Calu3 (cell line): ENCODE measurements at regions not wholly inside any gene's neighbourhood (a gene's known extent, or its start where the extent isn't known, plus 50 kb on each side); places are given as distances from the start of the nearest gene placed in this dataset.

Experiments
- BruUV-seq: library from RNA; stranded (reverse); fragments of 400-500 nt; replicated peaks from 2 replicates; lab custom pipeline; 2021; lab: Mats Ljungman, UMichigan
- CTCF ChIA-PET: fragments of 300-600 bp; sonication (Branson Sonifier 250); formaldehyde crosslinking; loops from one replicate; lab custom pipeline; 2022; ENCODE audit warnings: antibody characterized with exemption; lab: Charles Lee
- DNase-seq: peaks from one replicate; pipeline ENCODE4 v3.0.0; 2022
- H3K27ac Mint-ChIP-seq: one replicate; pipeline ENCODE4 v1.8.0; 2022; ENCODE audit warnings: mixed read lengths; ENCODE audit not compliant: unreplicated experiment
- H3K27me3 Mint-ChIP-seq: one replicate; pipeline ENCODE4 v1.8.0; 2022; ENCODE audit warnings: mixed read lengths; ENCODE audit not compliant: unreplicated experiment
- H3K36me3 Mint-ChIP-seq: one replicate; pipeline ENCODE4 v1.8.0; 2022; ENCODE audit warnings: mild to moderate bottlenecking, moderate library complexity, mixed read lengths; ENCODE audit not compliant: insufficient read depth, unreplicated experiment
- H3K4me1 Mint-ChIP-seq: one replicate; pipeline ENCODE4 v1.8.0; 2022; ENCODE audit warnings: mild to moderate bottlenecking, low read depth, mixed read lengths; ENCODE audit not compliant: unreplicated experiment
- H3K4me3 Mint-ChIP-seq: one replicate; pipeline ENCODE4 v1.8.0; 2022; ENCODE audit warnings: mild to moderate bottlenecking, low read depth, moderate library complexity, mixed read lengths; ENCODE audit not compliant: unreplicated experiment
- H3K9me3 Mint-ChIP-seq: one replicate; pipeline ENCODE4 v1.8.0; 2022; ENCODE audit warnings: low read depth, mixed read lengths; ENCODE audit not compliant: unreplicated experiment
- intact Hi-C: fragments of 100-400 bp; cut with micrococcal nuclease; formaldehyde crosslinking; loops from one replicate; pipeline ENCODE4 v1.10.0; 2022; ENCODE audit not compliant: unreplicated experiment
- TF ChIP-seq, protein P1 (sequence below): fragments of 200-600 bp; IDR thresholded peaks from one replicate; pipeline ENCODE4 v1.8.0; 2022; ENCODE audit warnings: antibody characterized with exemption; ENCODE audit not compliant: unreplicated experiment

DNA sequence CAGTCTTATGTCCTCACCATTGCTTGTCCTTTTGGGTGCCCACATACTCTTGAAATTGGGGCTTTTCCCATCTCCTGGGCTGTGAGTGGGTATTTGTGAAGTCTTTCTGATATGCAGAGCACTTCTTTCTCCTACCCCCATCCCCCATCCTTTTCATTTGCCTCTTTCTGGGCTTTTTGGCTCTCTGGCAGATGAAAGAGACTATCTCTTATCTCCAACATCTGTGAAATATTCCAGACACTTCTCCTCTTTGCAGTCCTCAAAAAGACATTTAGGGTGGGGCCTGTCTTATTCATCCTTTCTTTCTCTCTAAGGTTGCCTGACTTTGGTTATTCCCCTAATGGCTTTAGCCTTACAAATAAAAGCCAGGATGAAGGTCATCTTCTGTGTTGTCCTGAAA is 462.2 kb upstream of the MKI67 start:
- H3K9me3 Mint-ChIP-seq, result peaks cover 3% of the 10 kb centered on the region
- no peaks in the 10 kb centered on the region for H3K36me3 Mint-ChIP-seq
- BruUV-seq, result no TSS peak
- CTCF ChIA-PET, result no interaction called here
- TF ChIP-seq, protein P1, sequence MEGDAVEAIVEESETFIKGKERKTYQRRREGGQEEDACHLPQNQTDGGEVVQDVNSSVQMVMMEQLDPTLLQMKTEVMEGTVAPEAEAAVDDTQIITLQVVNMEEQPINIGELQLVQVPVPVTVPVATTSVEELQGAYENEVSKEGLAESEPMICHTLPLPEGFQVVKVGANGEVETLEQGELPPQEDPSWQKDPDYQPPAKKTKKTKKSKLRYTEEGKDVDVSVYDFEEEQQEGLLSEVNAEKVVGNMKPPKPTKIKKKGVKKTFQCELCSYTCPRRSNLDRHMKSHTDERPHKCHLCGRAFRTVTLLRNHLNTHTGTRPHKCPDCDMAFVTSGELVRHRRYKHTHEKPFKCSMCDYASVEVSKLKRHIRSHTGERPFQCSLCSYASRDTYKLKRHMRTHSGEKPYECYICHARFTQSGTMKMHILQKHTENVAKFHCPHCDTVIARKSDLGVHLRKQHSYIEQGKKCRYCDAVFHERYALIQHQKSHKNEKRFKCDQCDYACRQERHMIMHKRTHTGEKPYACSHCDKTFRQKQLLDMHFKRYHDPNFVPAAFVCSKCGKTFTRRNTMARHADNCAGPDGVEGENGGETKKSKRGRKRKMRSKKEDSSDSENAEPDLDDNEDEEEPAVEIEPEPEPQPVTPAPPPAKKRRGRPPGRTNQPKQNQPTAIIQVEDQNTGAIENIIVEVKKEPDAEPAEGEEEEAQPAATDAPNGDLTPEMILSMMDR, result no peak
- no peaks in the 10 kb centered on the region for H3K4me1 Mint-ChIP-seq
- no peaks in the 10 kb centered on the region for H3K27me3 Mint-ChIP-seq
- no peak overlapping the region for H3K27ac Mint-ChIP-seq
- intact Hi-C loops, result no loop called here
- H3K4me3 Mint-ChIP-seq, result no peak overlapping the region
- DNase-seq, result no peak

DNA sequence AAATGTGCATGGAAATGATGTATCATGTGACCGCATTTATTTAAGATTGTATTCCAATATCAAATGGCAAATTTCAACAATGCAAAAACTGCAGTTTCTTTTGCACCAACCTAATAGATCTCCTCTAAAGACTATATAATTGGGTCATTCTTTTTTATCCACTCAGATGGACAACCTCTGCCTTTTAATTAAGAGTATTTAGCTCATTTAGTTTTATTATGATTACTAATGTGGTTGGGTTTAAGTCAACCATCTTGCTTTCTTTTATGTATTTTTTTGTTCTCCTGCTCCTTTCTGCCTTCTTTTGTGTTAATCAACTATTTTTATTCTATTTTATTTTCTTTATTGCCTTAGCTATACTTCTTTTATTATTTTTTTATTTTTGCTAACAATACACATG is 468.5 kb upstream of the MKI67 start:
- DNase-seq, result no peak
- no TSS peak for BruUV-seq
- intact Hi-C loops, result no loop called here
- no peaks in the 10 kb centered on the region for H3K9me3 Mint-ChIP-seq
- no peak overlapping the region for H3K4me3 Mint-ChIP-seq
- no peaks in the 10 kb centered on the region for H3K27me3 Mint-ChIP-seq
- TF ChIP-seq, protein P1, result no peak
- no peaks in the 10 kb centered on the region for H3K4me1 Mint-ChIP-seq
- H3K36me3 Mint-ChIP-seq, result no peaks in the 10 kb centered on the region
- CTCF ChIA-PET, result no interaction called here
- H3K27ac Mint-ChIP-seq, result no peak overlapping the region

DNA sequence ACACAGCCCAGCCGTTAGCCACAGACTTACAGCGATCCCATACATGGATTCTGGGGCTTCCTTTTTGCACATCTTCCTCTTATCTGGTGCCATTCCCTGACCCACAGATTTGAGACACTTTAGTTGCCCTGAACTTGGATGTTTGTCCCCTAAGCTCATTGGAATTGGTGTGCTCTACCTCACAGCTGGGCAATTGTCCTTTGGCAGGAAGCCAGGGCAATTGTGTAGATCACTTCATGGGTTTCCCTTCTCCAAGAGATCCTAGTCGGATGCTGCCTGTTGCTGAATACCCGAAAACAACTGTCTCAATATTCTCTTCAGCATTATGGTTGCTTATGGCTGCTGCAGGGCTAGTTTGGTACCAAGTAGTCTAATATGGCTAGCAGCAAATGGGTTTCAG is 470.7 kb upstream of the MKI67 start:
- H3K9me3 Mint-ChIP-seq, result no peaks in the 10 kb centered on the region
- H3K36me3 Mint-ChIP-seq, result no peaks in the 10 kb centered on the region

DNA sequence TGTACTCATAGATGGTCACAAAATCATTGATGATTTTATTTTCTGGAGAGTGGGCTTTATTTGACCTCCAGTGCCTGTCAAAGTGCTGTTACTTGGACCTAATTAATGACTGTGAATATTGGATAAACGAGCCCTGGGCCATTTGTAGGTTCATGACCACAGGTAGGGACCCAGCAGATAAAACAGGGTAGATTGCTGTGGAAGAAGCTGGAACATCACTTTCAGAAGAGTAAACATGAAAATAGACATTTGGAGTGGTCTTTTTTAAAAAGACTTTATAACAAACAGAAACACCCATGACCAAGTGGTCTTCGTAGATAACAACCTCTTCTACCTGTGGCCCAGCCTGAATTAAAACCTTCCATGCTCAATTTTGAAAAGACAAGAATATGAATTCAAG is 472.8 kb upstream of the MKI67 start:
- H3K27ac Mint-ChIP-seq, result no peak overlapping the region

More for the DNA sequence above, 470.7 kb upstream of the MKI67 start:
- no TSS peak for BruUV-seq
- intact Hi-C loops, result no loop called here
- no peak for DNase-seq
- Mint-ChIP-seq H3K4me1 (no peaks in the 10 kb centered on the region), H3K27ac (no peak overlapping the region), H3K27me3 (no peaks in the 10 kb centered on the region), H3K4me3 (no peak overlapping the region)
- CTCF ChIA-PET, result interaction anchor here (0.6 kb wide), 1 partner anchor 444 kb away, joined by 4 read pairs; no protein-coding TSS in a partner anchor
- TF ChIP-seq, protein P1, result no peak

More for the DNA sequence above, 472.8 kb upstream of the MKI67 start:
- H3K27me3 Mint-ChIP-seq, result no peaks in the 10 kb centered on the region
- no peaks in the 10 kb centered on the region for H3K36me3 Mint-ChIP-seq
- no TSS peak for BruUV-seq
- CTCF ChIA-PET, result no interaction called here
- H3K9me3 Mint-ChIP-seq, result peaks cover 5% of the 10 kb centered on the region
- TF ChIP-seq, protein P1, result no peak
- no peak overlapping the region for H3K4me3 Mint-ChIP-seq
- intact Hi-C loops, result no loop called here
- H3K4me1 Mint-ChIP-seq, result no peaks in the 10 kb centered on the region
- no peak for DNase-seq
